ENCODE measurements at regions not wholly inside any gene's neighbourhood (a gene's known extent, or its start where the extent isn't known, plus 50 kb on each side); places are given as distances from the start of the nearest gene placed in this dataset.
"Not testable (repeated sequence)": the region's sequence is repeated elsewhere in the genome, so short reads cannot be mapped to it uniquely, and the experiment has no call there.

- no peak for DNase-seq
Measured at GRCh38 chr19:28655054-28655453, 557.9 kb downstream of the UQCRFS1 start.

- DNase-seq, result no peak
Measured at GRCh38 chr19:28652765-28653164, 560.2 kb downstream of the UQCRFS1 start.

- DNase-seq, result no peak
Measured at GRCh38 chr19:28646629-28647028, 566.3 kb downstream of the UQCRFS1 start.

GRCh38 chr19:28644169-28644775 is 568.7 kb downstream of the UQCRFS1 start:
- no peak for DNase-seq

- no peak for DNase-seq
Measured at GRCh38 chr19:28642787-28643683, 569.9 kb downstream of the UQCRFS1 start.

GRCh38 chr19:28641395-28641794 is 571.6 kb downstream of the UQCRFS1 start:
- no peak for DNase-seq

GRCh38 chr19:28640506-28640905 is 572.4 kb downstream of the UQCRFS1 start:
- DNase-seq, result no peak

- no peak for DNase-seq
Measured at GRCh38 chr19:28638445-28638844, 574.5 kb downstream of the UQCRFS1 start.

- no peak for DNase-seq
Measured at GRCh38 chr19:28636706-28637105, 576.2 kb downstream of the UQCRFS1 start.

- DNase-seq, result no peak
Measured at GRCh38 chr19:28636016-28636629, 576.8 kb downstream of the UQCRFS1 start.

- DNase-seq, result no peak
Measured at GRCh38 chr19:28634837-28635236, 578.1 kb downstream of the UQCRFS1 start.

GRCh38 chr19:28634019-28634328 is 579.0 kb downstream of the UQCRFS1 start:
- DNase-seq, result no peak

- DNase-seq, result peak; percentile 30 to 38
Measured at GRCh38 chr19:28633319-28634018, 579.5 kb downstream of the UQCRFS1 start.

- no peak for DNase-seq
Measured at GRCh38 chr19:28632371-28633080, 580.4 kb downstream of the UQCRFS1 start.

- no peak for DNase-seq
Measured at GRCh38 chr19:28631961-28632360, 581.0 kb downstream of the UQCRFS1 start.

GRCh38 chr19:28627669-28628068 is 585.3 kb downstream of the UQCRFS1 start:
- no peak for DNase-seq

- DNase-seq, result not testable (repeated sequence)
Measured at GRCh38 chr19:28626407-28626806, 586.5 kb downstream of the UQCRFS1 start.

- DNase-seq, result no peak
Measured at GRCh38 chr19:28619816-28620429, 593.0 kb downstream of the UQCRFS1 start.

GRCh38 chr19:28618504-28618903 is 594.4 kb downstream of the UQCRFS1 start:
- DNase-seq, result no peak

- no peak for DNase-seq
Measured at GRCh38 chr19:28615966-28616365, 597.0 kb downstream of the UQCRFS1 start.

- DNase-seq, result no peak
Measured at GRCh38 chr19:28615546-28615916, 597.4 kb downstream of the UQCRFS1 start.

Data from SHP77 (cell line).